SH-SY5Y (cell line): ENCODE measurements at regions not wholly inside any gene's neighbourhood (a gene's known extent, or its start where the extent isn't known, plus 50 kb on each side); places are given as distances from the start of the nearest gene placed in this dataset.

Experiments
- GATA2 ChIP-seq: IDR thresholded peaks from 2 replicates; pipeline ENCODE4 v1.6.1; 2011; ENCODE audit warnings: mild to moderate bottlenecking, low read depth, low read length
- GATA3 ChIP-seq: IDR thresholded peaks from 2 replicates; pipeline ENCODE4 v1.6.1; 2011; ENCODE audit warnings: low read depth, mild to moderate bottlenecking, low read length, moderate library complexity

- TF ChIP-seq GATA2 (no peak), GATA3 (no peak)
Observed at GRCh38 chr7:118792682-118793081, 568.2 kb downstream of the ANKRD7 start.
